Skeletal muscle satellite cell (primary cell): ENCODE measurements at regions not wholly inside any gene's neighbourhood (a gene's known extent, or its start where the extent isn't known, plus 50 kb on each side); places are given as distances from the start of the nearest gene placed in this dataset.

ENCODE experiments used
- H3K27me3 ChIP-seq: 2 replicates; pipeline ENCODE4 v1.7.0; 2013; ENCODE audit warnings: low read length; ENCODE audit not compliant: control insufficient read depth, insufficient read depth
- H3K36me3 ChIP-seq: 2 replicates; pipeline ENCODE4 v1.7.0; 2013; ENCODE audit warnings: mild to moderate bottlenecking, control low read depth, low read length; ENCODE audit not compliant: insufficient read depth
- H3K4me1 ChIP-seq: 2 replicates; pipeline ENCODE4 v1.7.0; 2013; ENCODE audit warnings: low read length; ENCODE audit not compliant: control insufficient read depth, insufficient read depth
- H3K4me2 ChIP-seq: 2 replicates; pipeline ENCODE4 v1.7.0; 2013; ENCODE audit warnings: mild to moderate bottlenecking, low read length
- H3K4me3 ChIP-seq: 2 replicates; pipeline ENCODE4 v1.7.0; 2013; ENCODE audit warnings: low read length
- H3K9ac ChIP-seq: 2 replicates; pipeline ENCODE4 v1.7.0; 2013; ENCODE audit warnings: mild to moderate bottlenecking, low read depth, low read length, moderate library complexity
- H3K9me3 ChIP-seq: replicated peaks from 2 replicates; pipeline ENCODE4 v1.7.0; 2013; ENCODE audit warnings: mild to moderate bottlenecking, control low read depth, low read length

DNA sequence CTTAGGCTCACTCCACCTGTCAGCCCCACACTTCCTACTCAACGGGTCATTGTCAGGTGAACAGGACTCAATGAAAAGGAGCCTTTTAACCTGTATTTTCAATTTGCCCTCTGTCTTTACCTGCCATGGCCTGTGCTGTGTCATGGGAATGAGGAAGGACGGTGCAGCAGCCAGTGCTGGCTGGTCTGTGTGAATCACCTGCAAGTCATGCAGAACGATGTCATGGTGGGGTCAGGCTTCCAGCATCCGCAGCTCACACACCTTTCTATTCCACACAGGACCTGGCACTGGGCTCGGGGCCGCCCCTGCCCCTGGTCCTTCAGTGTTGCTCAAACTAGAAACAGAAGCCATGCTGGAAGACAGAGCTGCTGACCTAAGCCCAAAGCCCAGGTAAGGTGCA, 188.7 kb upstream of the GMDS start:
- H3K4me3 ChIP-seq, result no peak overlapping the region
- H3K9ac ChIP-seq, result no peak overlapping the region
- H3K4me2 ChIP-seq, result no peak overlapping the region
- H3K4me1 ChIP-seq, result peaks cover 24% of the 10 kb centered on the region
- no peaks in the 10 kb centered on the region for H3K9me3 ChIP-seq
- no peaks in the 10 kb centered on the region for H3K27me3 ChIP-seq
- no peaks in the 10 kb centered on the region for H3K36me3 ChIP-seq

DNA sequence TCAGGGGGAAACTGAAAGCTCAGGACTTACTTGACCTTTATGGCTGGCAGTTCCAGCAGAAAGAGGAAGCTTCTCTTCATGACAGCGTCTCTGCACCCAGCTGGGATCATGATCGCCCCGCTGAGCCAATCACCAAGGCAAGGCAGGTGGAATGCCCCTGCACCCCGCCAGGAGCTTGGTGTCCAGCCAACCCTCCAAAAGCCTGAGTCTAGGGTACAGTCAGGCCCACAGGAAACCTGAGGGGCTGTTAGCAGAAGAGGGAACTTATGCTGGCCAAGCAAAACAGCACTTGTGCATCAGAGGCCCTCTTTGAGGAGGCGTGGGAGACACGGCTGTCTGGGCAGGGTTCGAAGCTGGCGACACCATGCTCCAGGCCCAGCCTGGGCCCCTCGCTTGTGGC, 188.3 kb upstream of the GMDS start:
- Histone ChIP-seq H3K9ac (no peak overlapping the region), H3K4me3 (no peak overlapping the region), H3K27me3 (no peaks in the 10 kb centered on the region), H3K36me3 (no peaks in the 10 kb centered on the region), H3K4me1 (peaks cover 28% of the 10 kb centered on the region), H3K4me2 (no peak overlapping the region), H3K9me3 (no peaks in the 10 kb centered on the region)

DNA sequence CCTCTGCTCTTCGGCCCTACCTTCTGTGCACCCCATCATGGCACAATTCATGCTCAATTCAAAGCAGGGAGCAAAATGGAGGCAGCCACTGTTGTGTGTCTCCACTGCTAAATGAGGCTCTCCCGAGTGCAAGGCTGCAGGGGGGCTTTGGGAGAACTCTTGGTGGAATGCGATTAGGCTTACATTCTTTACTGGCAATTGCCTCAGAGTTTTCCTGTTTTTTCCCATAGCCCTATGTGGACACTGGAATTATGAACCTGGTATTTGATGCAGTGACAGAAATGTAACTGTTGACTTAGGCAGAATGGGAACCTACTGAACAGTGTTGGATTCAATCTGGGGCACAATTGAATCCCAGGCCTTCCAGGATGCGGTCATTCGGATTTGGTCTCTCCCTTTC, 187.9 kb upstream of the GMDS start:
- no peaks in the 10 kb centered on the region for H3K9me3 ChIP-seq
- no peaks in the 10 kb centered on the region for H3K27me3 ChIP-seq
- no peaks in the 10 kb centered on the region for H3K36me3 ChIP-seq
- H3K4me2 ChIP-seq, result no peak overlapping the region
- no peak overlapping the region for H3K4me3 ChIP-seq
- H3K4me1 ChIP-seq, result peaks cover 28% of the 10 kb centered on the region
- H3K9ac ChIP-seq, result no peak overlapping the region

DNA sequence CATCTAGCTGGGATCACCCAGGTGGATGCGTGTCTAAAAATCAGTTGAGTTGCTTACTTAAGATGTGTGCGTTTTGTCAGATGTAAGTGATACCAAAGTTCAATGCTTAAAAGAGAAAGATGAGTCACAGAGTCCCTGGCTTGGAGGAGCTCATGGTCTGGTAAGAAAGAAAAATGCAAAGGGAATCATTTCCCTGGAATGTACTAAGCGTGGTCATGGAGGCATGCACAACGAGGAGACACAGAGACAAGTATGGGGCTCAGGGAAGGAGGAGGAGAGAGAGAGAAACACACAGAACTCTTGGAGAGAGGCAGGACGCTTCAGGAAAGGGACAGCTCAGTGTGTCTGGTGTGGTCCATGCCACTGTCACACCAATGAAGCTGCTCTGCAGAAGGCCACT, 186.9 kb upstream of the GMDS start:
- no peak overlapping the region for H3K4me3 ChIP-seq
- H3K36me3 ChIP-seq, result no peaks in the 10 kb centered on the region
- H3K9me3 ChIP-seq, result no peaks in the 10 kb centered on the region

DNA sequence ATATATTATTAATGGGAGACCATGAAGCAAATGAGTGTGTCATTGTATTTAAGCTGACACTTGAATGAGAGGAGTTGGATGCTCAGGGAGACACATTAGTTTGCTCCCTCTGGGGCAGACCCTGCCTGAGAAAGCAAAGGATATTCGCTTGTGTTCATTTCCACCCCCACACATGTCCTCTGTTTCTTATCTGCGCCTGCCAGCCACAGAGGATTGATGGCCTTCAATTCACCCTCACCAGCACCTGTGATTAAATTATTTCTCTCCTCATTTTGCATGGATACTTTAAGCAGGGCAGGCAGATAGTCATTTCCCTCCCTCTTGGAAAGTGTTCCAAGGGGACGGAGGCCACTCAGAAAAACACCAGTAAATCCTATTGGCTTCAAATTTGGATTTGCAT, 185.2 kb upstream of the GMDS start:
- H3K9me3 ChIP-seq, result no peaks in the 10 kb centered on the region
- no peak overlapping the region for H3K9ac ChIP-seq
- no peak overlapping the region for H3K4me2 ChIP-seq
- H3K27me3 ChIP-seq, result no peaks in the 10 kb centered on the region
- H3K4me3 ChIP-seq, result no peak overlapping the region
- H3K4me1 ChIP-seq, result peaks cover 36% of the 10 kb centered on the region
- no peaks in the 10 kb centered on the region for H3K36me3 ChIP-seq

More for the DNA sequence above, 186.9 kb upstream of the GMDS start:
- Histone ChIP-seq H3K9ac (peak overlapping the region; percentile 40), H3K27me3 (no peaks in the 10 kb centered on the region), H3K4me2 (peak overlapping the region; percentile 67), H3K4me1 (peaks cover 28% of the 10 kb centered on the region)

DNA sequence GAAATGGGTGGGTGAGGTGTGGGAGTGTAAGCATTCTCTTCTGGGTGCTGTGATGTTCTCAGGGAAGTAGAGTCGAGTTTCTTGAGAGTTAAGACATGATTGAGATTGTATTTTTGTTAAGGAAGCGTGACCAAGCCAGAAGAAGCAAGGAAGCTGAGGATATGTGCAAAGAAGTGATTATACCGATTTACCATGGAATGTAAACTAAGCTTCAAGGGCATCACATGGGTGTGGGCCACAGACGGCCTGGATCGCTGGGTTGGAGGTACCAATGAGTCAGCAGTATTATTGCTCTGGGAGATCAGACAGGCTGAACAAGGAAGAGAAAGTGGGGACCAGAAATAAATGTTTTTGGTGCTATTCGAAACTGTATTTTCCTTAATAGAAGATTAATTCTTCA, 184.1 kb upstream of the GMDS start:
- peaks cover 36% of the 10 kb centered on the region for H3K4me1 ChIP-seq
- no peak overlapping the region for H3K4me2 ChIP-seq
- H3K36me3 ChIP-seq, result no peaks in the 10 kb centered on the region
- no peak overlapping the region for H3K4me3 ChIP-seq
- H3K9me3 ChIP-seq, result no peaks in the 10 kb centered on the region
- H3K27me3 ChIP-seq, result no peaks in the 10 kb centered on the region
- H3K9ac ChIP-seq, result no peak overlapping the region

DNA sequence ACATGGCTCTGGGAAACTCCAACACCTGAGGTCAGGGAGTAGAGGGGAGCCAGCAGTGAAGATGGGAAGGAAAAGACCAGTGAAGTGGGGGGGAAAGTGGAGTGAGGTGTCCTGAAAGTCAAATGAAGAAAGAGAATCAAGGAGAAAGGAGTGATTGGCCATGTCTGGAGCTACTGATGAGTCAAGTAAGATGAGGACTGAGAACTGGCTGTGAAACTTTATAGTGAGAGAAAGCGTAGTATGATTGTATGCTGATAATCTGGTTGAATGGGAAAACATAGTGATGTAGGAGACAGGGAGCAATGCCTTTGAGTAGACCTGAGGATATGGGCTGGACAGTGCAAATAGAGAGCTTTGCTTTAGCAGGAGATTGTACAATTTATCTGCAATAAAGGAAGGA, 183.6 kb upstream of the GMDS start:
- Histone ChIP-seq H3K9me3 (no peaks in the 10 kb centered on the region), H3K4me1 (peaks cover 36% of the 10 kb centered on the region), H3K4me2 (no peak overlapping the region), H3K27me3 (no peaks in the 10 kb centered on the region), H3K9ac (no peak overlapping the region), H3K4me3 (no peak overlapping the region), H3K36me3 (no peaks in the 10 kb centered on the region)

DNA sequence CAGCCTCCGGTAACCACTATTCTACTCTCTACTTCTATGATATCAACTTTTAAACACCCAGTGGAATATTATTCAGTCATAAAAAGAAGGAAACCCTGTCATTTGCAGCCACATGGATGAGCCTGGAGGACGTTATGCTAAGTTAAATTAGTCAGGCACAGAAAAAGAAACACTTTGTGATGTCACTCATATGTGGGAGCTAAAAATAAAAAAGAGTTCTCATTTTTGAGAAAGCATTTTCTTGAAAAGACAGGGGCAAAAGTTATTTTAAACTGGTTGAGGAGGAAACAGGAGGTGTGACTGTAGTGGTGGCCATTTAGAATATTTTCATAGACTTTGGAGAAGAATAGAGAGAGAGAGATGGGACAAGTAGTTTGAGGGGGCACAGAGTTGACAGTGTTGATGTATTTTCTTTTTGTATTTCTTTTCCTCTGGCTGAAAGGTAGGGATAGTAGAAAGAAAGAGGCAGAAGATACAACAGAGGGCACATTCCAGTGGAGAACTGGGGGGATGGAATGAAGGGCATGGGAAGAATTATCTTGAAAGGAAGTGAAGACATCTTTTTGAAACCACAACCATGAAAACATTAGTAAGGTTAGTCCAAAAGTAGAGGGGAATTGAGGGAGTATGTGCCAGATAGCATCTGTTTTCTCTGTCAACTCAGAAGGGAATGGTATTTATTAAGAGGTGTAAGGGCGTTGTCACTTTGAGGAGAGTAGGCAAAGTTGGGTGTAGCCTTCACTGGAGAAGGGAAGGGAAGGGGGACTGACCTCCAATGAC, 181.3 kb upstream of the GMDS start:
- H3K4me2 ChIP-seq, result no peak overlapping the region
- H3K27me3 ChIP-seq, result no peaks in the 10 kb centered on the region
- H3K36me3 ChIP-seq, result no peaks in the 10 kb centered on the region
- H3K4me3 ChIP-seq, result no peak overlapping the region
- H3K9ac ChIP-seq, result no peak overlapping the region
- H3K9me3 ChIP-seq, result no peaks in the 10 kb centered on the region
- peaks cover 22% of the 10 kb centered on the region for H3K4me1 ChIP-seq

DNA sequence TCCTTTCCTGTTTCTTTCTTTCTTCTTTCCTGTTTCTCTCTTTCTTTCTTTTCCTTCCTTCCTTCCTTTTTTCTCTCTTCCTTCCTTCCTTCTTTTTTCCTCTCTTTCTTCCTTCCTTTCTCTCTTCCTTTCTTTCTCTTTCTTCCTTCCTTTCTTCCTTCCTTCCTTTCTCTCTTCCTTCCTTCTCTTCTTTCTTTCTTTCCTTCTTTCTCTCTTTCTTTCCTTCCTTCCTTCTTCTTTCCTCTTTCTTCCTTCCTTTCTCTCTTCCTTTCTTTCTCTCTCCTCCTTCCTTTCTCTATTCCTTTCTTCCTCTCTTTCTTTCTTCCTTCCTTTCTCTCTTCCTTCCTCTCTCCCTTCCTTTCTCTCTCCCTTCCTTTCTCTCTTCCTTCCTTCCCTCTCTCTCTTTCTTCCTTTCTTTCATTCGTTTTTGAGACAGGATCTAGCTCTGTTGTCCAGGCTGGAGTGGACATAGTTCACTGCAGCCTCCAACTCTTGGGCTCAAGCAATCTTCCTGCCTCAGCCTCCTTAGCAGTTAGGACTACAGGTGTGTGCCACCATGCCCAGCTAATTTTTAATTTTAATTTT, 170.8 kb upstream of the GMDS start:
- no peaks in the 10 kb centered on the region for H3K9me3 ChIP-seq
- no peak overlapping the region for H3K9ac ChIP-seq
- no peaks in the 10 kb centered on the region for H3K27me3 ChIP-seq
- H3K4me2 ChIP-seq, result no peak overlapping the region
- H3K4me3 ChIP-seq, result no peak overlapping the region
- no peaks in the 10 kb centered on the region for H3K36me3 ChIP-seq
- peaks cover 15% of the 10 kb centered on the region for H3K4me1 ChIP-seq

DNA sequence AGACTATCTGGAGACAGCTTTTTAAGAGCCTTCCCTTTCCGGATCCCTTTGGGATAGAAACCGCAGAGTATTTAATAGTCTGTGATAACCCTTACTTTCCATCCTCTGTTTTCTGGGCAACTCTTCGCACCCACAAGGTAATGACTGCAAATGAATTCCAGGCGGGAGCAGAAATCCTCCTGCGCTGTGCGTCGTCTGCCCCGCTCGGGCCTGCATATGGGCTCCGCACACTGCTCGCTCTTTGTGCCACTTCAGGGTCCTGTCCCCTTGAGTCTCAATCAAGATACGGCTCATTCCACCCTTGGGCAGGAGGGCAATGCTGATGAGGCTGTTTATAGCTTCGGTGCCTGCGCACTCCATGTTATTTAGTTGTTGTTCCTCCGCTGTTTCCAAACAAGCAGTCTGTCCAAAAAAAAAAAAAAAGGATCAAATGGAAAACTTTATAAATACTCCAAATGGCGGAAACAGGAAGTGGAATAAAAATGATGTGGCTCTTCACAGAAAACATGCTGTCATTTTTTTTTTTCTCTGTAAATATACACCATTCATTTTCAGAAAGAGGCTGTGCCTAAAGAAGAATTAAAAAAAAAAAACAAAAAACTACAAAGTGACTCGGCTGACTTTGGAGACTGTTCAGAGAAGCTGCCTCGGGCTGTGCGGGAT, 169.6 kb upstream of the GMDS start:
- Histone ChIP-seq H3K4me2 (no peak overlapping the region), H3K4me3 (no peak overlapping the region)

DNA sequence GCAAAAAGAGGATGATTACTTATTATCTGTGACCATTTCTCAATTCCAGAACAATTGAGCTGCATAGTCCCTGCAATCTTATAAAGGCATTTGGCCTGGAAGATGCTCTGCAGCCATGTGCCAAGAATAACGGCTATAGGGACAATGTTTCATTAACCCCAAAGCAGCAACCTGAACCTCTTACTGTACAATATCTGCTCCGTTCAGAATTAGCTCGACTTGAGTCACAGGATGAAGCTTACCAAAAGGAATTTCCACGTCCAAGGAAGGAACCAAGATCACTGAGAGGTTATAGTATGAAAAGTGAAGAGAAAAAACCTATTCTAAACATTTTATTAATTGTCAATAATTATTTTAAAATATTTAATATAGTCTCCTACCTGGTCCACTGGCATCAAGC, 167.3 kb upstream of the GMDS start:
- peaks cover 15% of the 10 kb centered on the region for H3K4me1 ChIP-seq
- H3K36me3 ChIP-seq, result no peaks in the 10 kb centered on the region
- H3K9ac ChIP-seq, result peak overlapping the region; percentile 55
- no peaks in the 10 kb centered on the region for H3K27me3 ChIP-seq
- peak overlapping the region; percentile 50 for H3K4me2 ChIP-seq
- no peaks in the 10 kb centered on the region for H3K9me3 ChIP-seq
- no peak overlapping the region for H3K4me3 ChIP-seq

More for the DNA sequence above, 169.6 kb upstream of the GMDS start:
- no peaks in the 10 kb centered on the region for H3K9me3 ChIP-seq
- H3K36me3 ChIP-seq, result no peaks in the 10 kb centered on the region
- H3K27me3 ChIP-seq, result no peaks in the 10 kb centered on the region
- H3K4me1 ChIP-seq, result peaks cover 15% of the 10 kb centered on the region
- H3K9ac ChIP-seq, result no peak overlapping the region
